ENCODE measurements at regions not wholly inside any gene's neighbourhood (a gene's known extent, or its start where the extent isn't known, plus 50 kb on each side); places are given as distances from the start of the nearest gene placed in this dataset.

GRCh38 chr10:2790396-2791188 is 276.8 kb upstream of the PFKP start:
- TF ChIP-seq POLR2AphosphoS5 (IDR thresholded peaks at IDR 0.05) (no peak), POLR2A (IDR thresholded peaks at IDR 0.05) (no peak), CTCF (IDR thresholded peaks at IDR 0.05) (no peak), EP300 (IDR thresholded peaks at IDR 0.05; ENCODE audit: low read depth) (no peak)
